Body of pancreas (tissue), 4 donors: ENCODE measurements at regions not wholly inside any gene's neighbourhood (a gene's known extent, or its start where the extent isn't known, plus 50 kb on each side); places are given as distances from the start of the nearest gene placed in this dataset.

Experiments used
- ATAC-seq: fragments of 150-250 bp; one replicate; pipeline ENCODE4 v1.9.1; 2016
- DNase-seq, 4 donors: peaks; one replicate each; pipeline ENCODE4 v3.0.0-alpha.2; 2019
- H3K27ac ChIP-seq, 4 donors: fragments of 200-600 bp; sonication (generic); 1 replicate in 3 of 4; 2 replicates in 1 of 4; pipeline versions ENCODE4 v1.5.1 to v1.6.1; 2016 to 2019; ENCODE audit warnings: mild to moderate bottlenecking in 1 of 4, mixed read lengths in 1 of 4, moderate library complexity in 1 of 4
- H3K27me3 ChIP-seq, 2 donors: fragments of 200-600 bp; sonication (generic); one replicate each; pipeline ENCODE4 v1.6.0; 2016; ENCODE audit warnings: mild to moderate bottlenecking in 1 of 2
- H3K36me3 ChIP-seq, 2 donors: fragments of 200-600 bp; sonication (generic); replicated peaks in 1 of 2; 2 replicates each; pipeline ENCODE4 v1.5.1; 2016; ENCODE audit warnings: low read depth in 2 of 2; ENCODE audit not compliant: insufficient read depth in 1 of 2
- H3K4me1 ChIP-seq: fragments of 200-600 bp; sonication (generic); one replicate; pipeline ENCODE4 v1.6.0; 2016
- H3K4me3 ChIP-seq, 2 donors: fragments of 200-600 bp; sonication (generic); 1 replicate in 1 of 2; 2 replicates in 1 of 2; pipeline ENCODE4 v1.5.1; 2016 to 2019
- H3K9me3 ChIP-seq, 3 donors: fragments of 200-600 bp; sonication (generic); 1 replicate in 2 of 3; 2 replicates in 1 of 3; pipeline ENCODE4 v1.5.1; 2016
- POLR2A ChIP-seq, 3 donors: fragments of 450-650 bp; IDR thresholded peaks; one replicate each; pipeline ENCODE4 v1.6.1; 2016; ENCODE audit warnings: antibody characterized with exemption in 3 of 3, mild to moderate bottlenecking in 2 of 3
- WGBS, 2 donors: methylation state at CpG; one replicate each; pipeline ENCODE4 v1.1.5; 2017; 5-methylcytosine and 5-hydroxymethylcytosine counted together
- intact Hi-C: fragments of 100-400 bp; cut with DNase I; formaldehyde crosslinking; loops from one replicate; pipeline ENCODE4 v1.15.1; 2023
- TF ChIP-seq, protein P1 (sequence below), 7 experiments: fragments of 450-650 bp in 4 of 7; fragments of 200-600 bp in 3 of 7; sonication (generic) in 3 of 7; IDR thresholded peaks; one replicate each; pipeline ENCODE4 v1.5.1; 2016 to 2019; ENCODE audit warnings: antibody characterized with exemption in 7 of 7

DNA sequence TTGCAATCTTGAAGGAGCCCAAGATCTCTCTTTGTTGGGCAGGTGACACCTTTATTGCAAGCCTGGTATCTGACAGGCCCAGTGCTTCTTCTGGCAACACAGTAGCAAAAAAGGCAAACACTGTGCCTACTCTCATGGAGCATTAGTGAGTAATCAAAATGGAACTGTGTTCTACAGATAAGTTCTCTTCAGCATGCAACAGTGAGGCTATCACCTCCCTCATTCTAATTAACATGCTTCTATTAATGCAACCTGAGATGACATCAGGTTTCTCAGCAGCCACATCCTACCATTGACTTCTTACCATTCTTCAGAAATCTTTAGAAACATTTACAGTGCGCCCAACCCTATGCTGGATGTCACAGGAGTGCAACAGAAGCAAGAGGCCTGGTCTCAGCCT is 77.9 kb upstream of the KCNMA1 start:
- 82 to 86% methylated on average over 1 of the region's 1 CpG for WGBS, 2 donors
- DNase-seq (no peak), ATAC-seq (no peak)
- H3K36me3 ChIP-seq = no peaks in the 10 kb centered on the region
- H3K4me3 ChIP-seq = no peak overlapping the region
- H3K27me3 ChIP-seq = no peaks in the 10 kb centered on the region
- TF ChIP-seq, protein P1, sequence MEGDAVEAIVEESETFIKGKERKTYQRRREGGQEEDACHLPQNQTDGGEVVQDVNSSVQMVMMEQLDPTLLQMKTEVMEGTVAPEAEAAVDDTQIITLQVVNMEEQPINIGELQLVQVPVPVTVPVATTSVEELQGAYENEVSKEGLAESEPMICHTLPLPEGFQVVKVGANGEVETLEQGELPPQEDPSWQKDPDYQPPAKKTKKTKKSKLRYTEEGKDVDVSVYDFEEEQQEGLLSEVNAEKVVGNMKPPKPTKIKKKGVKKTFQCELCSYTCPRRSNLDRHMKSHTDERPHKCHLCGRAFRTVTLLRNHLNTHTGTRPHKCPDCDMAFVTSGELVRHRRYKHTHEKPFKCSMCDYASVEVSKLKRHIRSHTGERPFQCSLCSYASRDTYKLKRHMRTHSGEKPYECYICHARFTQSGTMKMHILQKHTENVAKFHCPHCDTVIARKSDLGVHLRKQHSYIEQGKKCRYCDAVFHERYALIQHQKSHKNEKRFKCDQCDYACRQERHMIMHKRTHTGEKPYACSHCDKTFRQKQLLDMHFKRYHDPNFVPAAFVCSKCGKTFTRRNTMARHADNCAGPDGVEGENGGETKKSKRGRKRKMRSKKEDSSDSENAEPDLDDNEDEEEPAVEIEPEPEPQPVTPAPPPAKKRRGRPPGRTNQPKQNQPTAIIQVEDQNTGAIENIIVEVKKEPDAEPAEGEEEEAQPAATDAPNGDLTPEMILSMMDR (IDR thresholded peaks at IDR 0.05) = no peak
- TF ChIP-seq POLR2A (IDR thresholded peaks at IDR 0.05) = no peak
- no peaks in the 10 kb centered on the region for H3K9me3 ChIP-seq
- no peak overlapping the region for H3K27ac ChIP-seq
- H3K4me1 ChIP-seq = peaks cover 9% of the 10 kb centered on the region
- intact Hi-C loops = loop anchor here (10.0 kb wide), 1 partner anchor 551 kb away; no protein-coding TSS in a partner anchor

DNA sequence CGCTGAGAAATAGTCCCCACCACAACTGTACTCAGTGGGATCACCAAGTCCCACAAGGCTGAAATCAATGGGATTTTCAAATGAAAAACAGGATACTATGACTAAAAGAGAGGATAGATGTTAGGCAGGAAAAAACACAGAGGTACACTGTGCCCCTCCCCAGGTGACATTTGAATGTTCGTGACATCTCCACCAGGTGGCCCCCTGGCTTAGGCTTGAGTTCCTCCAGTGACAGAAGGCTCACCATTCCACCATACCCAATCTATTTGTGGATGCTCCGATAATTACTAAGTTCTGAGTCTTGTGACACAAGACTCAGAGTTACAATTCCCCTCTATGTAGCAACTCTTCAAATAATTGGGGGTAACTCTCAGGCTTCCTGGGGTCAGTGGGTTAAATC is 77.5 kb upstream of the KCNMA1 start:
- TF ChIP-seq POLR2A (IDR thresholded peaks at IDR 0.05) = no peak
- TF ChIP-seq, protein P1 (IDR thresholded peaks at IDR 0.05) = no peak
- Histone ChIP-seq H3K27ac (no peak overlapping the region), H3K4me3 (no peak overlapping the region), H3K9me3 (no peaks in the 10 kb centered on the region), H3K27me3 (no peaks in the 10 kb centered on the region), H3K4me1 (peaks cover 9% of the 10 kb centered on the region), H3K36me3 (no peaks in the 10 kb centered on the region)
- 50 to 51% methylated on average over 3 of the region's 3 CpGs for WGBS, 2 donors
- ATAC-seq (no peak), DNase-seq (peak in 1 of 4 donors; percentile 11)
- intact Hi-C loops = loop anchor here (10.0 kb wide), 1 partner anchor 550 kb away; no protein-coding TSS in a partner anchor

DNA sequence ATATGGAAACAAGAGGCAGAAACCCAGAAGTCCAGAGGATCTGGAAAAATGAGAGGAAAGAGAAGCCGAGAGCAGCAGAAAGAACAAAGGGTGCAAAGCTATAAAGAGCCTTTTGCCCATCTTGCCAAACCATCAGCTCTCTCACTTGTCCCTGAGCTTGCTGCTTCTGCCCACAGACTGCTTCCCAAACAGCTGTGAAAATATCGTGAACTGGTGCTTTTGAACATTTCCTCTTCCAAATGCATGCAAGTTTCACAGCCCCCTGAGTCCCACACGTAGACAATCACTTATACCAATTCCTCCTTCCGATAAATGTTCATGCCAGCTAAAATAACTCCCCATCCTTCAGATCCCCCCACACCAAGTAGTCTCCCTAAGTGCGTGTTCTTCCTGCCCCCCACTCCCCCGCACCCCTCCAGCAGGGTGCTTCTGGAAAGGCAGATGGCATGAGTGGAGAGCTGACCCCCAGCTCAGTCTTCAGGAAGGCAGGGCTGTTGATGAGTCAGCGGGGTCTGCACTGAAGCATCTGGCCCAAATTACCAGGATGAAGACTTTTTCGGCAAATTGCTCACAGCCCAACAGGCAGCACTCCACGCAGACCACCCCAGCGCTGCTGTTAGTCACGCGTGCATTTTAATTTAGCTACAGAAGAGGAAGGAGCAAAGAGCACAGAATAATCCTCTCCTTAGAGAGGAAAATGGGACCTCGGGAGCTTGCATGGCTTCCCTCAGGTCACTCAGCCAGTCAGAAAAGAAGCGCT is 76.1 kb upstream of the KCNMA1 start:
- intact Hi-C loops = loop anchor here (10.0 kb wide), 1 partner anchor 549 kb away; no protein-coding TSS in a partner anchor
- Histone ChIP-seq H3K4me3 (no peak overlapping the region), H3K9me3 (no peaks in the 10 kb centered on the region), H3K4me1 (peaks cover 9% of the 10 kb centered on the region), H3K27ac (no peak overlapping the region), H3K27me3 (no peaks in the 10 kb centered on the region), H3K36me3 (no peaks in the 10 kb centered on the region)
- TF ChIP-seq, protein P1 (IDR thresholded peaks at IDR 0.05) = no peak
- no peak for TF ChIP-seq POLR2A (IDR thresholded peaks at IDR 0.05)
- ATAC-seq = no peak
- no peak for DNase-seq
- WGBS, 2 donors = 69 to 72% methylated on average over 13 to 14 of the region's 14 CpGs

DNA sequence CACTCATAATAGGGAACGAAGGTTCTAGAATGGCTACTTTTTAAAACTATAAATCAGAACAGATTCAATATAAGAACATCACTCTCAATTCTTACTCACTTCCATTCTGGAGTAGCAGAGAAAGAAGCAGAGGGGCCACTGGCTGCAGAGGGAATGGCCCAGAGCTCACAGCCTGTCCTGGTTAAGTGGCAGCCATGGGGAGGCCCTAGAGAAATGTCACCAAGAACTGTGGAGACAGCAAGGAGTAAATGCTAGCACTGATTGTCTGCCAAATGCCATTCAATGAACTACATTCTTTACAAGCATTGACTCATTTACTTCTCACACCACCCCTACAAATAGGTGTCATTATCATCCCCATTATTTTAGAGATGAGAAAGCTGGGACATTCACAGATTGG is 74.6 kb upstream of the KCNMA1 start:
- H3K4me1 ChIP-seq = peaks cover 9% of the 10 kb centered on the region
- intact Hi-C loops = loop anchor here (10.0 kb wide), 1 partner anchor 547 kb away; no protein-coding TSS in a partner anchor
- no peak for ATAC-seq
- H3K9me3 ChIP-seq = no peaks in the 10 kb centered on the region
- no peak overlapping the region for H3K4me3 ChIP-seq
- H3K36me3 ChIP-seq = no peaks in the 10 kb centered on the region
- H3K27me3 ChIP-seq = no peaks in the 10 kb centered on the region
- DNase-seq = no peak
- 88 to 94% methylated on average over 1 of the region's 1 CpG for WGBS, 2 donors
- H3K27ac ChIP-seq = no peak overlapping the region
- TF ChIP-seq, protein P1 (IDR thresholded peaks at IDR 0.05) = no peak
- TF ChIP-seq POLR2A (IDR thresholded peaks at IDR 0.05) = no peak

DNA sequence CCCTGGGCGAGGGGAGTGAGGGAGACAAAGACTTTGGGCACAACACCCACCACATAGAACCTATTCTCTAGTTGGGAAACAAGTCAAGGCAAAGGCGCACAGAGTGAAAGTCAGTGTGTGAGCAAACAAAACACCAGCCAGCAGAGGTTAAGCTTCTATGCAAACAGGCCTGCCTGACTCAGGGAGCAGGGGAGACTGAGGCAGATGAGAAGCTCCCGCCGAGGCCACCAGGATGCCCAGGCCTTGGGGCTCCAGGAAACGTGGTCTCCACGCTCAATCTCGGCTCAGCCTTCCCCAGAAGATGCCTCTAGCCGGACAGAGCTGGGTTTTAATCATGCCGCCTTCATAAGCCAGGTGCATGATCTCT is 74.1 kb upstream of the KCNMA1 start:
- Histone ChIP-seq H3K27me3 (no peaks in the 10 kb centered on the region), H3K4me3 (no peak overlapping the region), H3K9me3 (no peaks in the 10 kb centered on the region), H3K4me1 (peaks cover 9% of the 10 kb centered on the region), H3K27ac (no peak overlapping the region), H3K36me3 (no peaks in the 10 kb centered on the region)
- TF ChIP-seq, protein P1 (IDR thresholded peaks at IDR 0.05) = no peak
- no peak for TF ChIP-seq POLR2A (IDR thresholded peaks at IDR 0.05)
- WGBS, 2 donors = 25 to 28% methylated on average over 4 to 9 of the region's 9 CpGs
- no peak for DNase-seq
- ATAC-seq = peak; percentile 16
- intact Hi-C loops = loop anchor here (10.0 kb wide), 1 partner anchor 547 kb away; no protein-coding TSS in a partner anchor
